ENCODE measurements at regions not wholly inside any gene's neighbourhood (a gene's known extent, or its start where the extent isn't known, plus 50 kb on each side); places are given as distances from the start of the nearest gene placed in this dataset.

DNA sequence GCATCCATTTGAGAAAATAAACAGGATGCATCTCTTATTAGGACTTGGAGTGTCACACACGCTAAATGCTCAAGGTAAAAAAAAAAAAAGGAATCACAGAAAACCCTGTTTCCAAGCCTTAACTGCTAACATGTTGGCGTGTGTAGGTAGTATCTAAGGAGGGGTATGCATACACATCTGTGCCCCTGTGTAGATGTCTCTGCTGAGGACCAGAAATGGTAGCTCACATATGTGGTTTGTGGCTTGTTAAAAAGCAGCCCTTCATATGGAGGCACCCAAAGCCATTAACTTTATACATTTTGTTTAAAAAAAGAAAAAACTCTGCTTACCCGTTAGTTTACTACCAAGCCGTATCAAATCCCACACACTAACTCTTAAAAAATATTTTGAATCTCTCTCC lies 314.1 kb downstream of the SNAPC1 start (continued):
- TF ChIP-seq, protein P1, sequence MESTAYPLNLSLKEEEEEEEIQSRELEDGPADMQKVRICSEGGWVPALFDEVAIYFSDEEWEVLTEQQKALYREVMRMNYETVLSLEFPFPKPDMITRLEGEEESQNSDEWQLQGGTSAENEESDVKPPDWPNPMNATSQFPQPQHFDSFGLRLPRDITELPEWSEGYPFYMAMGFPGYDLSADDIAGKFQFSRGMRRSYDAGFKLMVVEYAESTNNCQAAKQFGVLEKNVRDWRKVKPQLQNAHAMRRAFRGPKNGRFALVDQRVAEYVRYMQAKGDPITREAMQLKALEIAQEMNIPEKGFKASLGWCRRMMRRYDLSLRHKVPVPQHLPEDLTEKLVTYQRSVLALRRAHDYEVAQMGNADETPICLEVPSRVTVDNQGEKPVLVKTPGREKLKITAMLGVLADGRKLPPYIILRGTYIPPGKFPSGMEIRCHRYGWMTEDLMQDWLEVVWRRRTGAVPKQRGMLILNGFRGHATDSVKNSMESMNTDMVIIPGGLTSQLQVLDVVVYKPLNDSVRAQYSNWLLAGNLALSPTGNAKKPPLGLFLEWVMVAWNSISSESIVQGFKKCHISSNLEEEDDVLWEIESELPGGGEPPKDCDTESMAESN (CRISPR knock-in tag; conservative IDR thresholded peaks at IDR 0.05), result no peak
- TF ChIP-seq SOX6 (IDR thresholded peaks at IDR 0.05) (no peak), SOX6 (CRISPR knock-in tag; IDR thresholded peaks at IDR 0.05) (no peak), KMT2B (CRISPR knock-in tag; IDR thresholded peaks at IDR 0.05) (no peak), CBX2 (IDR thresholded peaks at IDR 0.05; ENCODE audit: low read depth, low read length) (no peak), CBX2 (CRISPR knock-in tag; IDR thresholded peaks at IDR 0.05; ENCODE audit: low read depth) (no peak), ZFP90 (CRISPR knock-in tag; IDR thresholded peaks at IDR 0.05; ENCODE audit: borderline replicate concordance) (no peak), THAP8 (CRISPR knock-in tag; IDR thresholded peaks at IDR 0.05; ENCODE audit: borderline replicate concordance) (no peak), SP1 (IDR thresholded peaks at IDR 0.05) (no peak), SP1 (CRISPR knock-in tag; IDR thresholded peaks at IDR 0.05) (no peak), SOX13 (IDR thresholded peaks at IDR 0.05) (no peak), SOX13 (CRISPR knock-in tag; conservative IDR thresholded peaks at IDR 0.05 in 1 of 2, IDR thresholded peaks at IDR 0.05 in 1 of 2) (no peak)
- TF ChIP-seq, protein P2, sequence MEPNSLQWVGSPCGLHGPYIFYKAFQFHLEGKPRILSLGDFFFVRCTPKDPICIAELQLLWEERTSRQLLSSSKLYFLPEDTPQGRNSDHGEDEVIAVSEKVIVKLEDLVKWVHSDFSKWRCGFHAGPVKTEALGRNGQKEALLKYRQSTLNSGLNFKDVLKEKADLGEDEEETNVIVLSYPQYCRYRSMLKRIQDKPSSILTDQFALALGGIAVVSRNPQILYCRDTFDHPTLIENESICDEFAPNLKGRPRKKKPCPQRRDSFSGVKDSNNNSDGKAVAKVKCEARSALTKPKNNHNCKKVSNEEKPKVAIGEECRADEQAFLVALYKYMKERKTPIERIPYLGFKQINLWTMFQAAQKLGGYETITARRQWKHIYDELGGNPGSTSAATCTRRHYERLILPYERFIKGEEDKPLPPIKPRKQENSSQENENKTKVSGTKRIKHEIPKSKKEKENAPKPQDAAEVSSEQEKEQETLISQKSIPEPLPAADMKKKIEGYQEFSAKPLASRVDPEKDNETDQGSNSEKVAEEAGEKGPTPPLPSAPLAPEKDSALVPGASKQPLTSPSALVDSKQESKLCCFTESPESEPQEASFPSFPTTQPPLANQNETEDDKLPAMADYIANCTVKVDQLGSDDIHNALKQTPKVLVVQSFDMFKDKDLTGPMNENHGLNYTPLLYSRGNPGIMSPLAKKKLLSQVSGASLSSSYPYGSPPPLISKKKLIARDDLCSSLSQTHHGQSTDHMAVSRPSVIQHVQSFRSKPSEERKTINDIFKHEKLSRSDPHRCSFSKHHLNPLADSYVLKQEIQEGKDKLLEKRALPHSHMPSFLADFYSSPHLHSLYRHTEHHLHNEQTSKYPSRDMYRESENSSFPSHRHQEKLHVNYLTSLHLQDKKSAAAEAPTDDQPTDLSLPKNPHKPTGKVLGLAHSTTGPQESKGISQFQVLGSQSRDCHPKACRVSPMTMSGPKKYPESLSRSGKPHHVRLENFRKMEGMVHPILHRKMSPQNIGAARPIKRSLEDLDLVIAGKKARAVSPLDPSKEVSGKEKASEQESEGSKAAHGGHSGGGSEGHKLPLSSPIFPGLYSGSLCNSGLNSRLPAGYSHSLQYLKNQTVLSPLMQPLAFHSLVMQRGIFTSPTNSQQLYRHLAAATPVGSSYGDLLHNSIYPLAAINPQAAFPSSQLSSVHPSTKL (CRISPR knock-in tag; IDR thresholded peaks at IDR 0.05), result no peak
- TF ChIP-seq, protein P3, sequence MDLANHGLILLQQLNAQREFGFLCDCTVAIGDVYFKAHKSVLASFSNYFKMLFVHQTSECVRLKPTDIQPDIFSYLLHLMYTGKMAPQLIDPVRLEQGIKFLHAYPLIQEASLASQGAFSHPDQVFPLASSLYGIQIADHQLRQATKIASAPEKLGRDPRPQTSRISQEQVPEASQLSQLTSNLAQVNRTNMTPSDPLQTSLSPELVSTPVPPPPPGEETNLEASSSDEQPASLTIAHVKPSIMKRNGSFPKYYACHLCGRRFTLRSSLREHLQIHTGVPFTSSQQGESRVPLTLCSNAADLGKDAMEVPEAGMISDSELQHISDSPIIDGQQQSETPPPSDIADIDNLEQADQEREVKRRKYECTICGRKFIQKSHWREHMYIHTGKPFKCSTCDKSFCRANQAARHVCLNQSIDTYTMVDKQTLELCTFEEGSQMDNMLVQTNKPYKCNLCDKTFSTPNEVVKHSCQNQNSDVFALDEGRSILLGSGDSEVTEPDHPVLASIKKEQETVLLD (CRISPR knock-in tag; IDR thresholded peaks at IDR 0.05; ENCODE audit: low read depth), result no peak

All from HepG2 (cell line).